IMR-90 (cell line): ENCODE measurements at regions not wholly inside any gene's neighbourhood (a gene's known extent, or its start where the extent isn't known, plus 50 kb on each side); places are given as distances from the start of the nearest gene placed in this dataset.

Source experiments
- ATAC-seq: fragments of 200-7000 bp; cut with Tn5 transposase; 2 replicates; pipeline ENCODE4 v1.9.1; 2020; ENCODE audit warnings: low read depth, mild to moderate bottlenecking, moderate library complexity
- BruUV-seq: library from RNA; stranded (reverse); fragments of 400-500 nt; replicated peaks from 2 replicates; lab custom pipeline; 2021; lab: Mats Ljungman, UMichigan
- CTCF ChIA-PET: fragments of 300-600 bp; formaldehyde crosslinking; extraction: SDS; loops from one replicate; lab custom pipeline; 2021; ENCODE audit warnings: antibody characterized with exemption; lab: Yijun Ruan, JAX
- POLR2A ChIA-PET: fragments of 300-600 bp; sonication (Branson Sonifier 250); formaldehyde crosslinking; loops from one replicate; lab custom pipeline; 2022; ENCODE audit warnings: antibody characterized with exemption; ENCODE audit not compliant: unreplicated experiment; lab: Charles Lee
- DNase-seq: peaks from one replicate; pipeline ENCODE4 v3.0.0; 2013
- H2AFZ ChIP-seq: replicated peaks from 2 replicates; pipeline ENCODE3; 2013; ENCODE audit warnings: low read length, mild to moderate bottlenecking; ENCODE audit not compliant: poor library complexity
- H2AK5ac ChIP-seq: 2 replicates; pipeline ENCODE4 v1.6.1; 2013; ENCODE audit warnings: low read depth, low read length, inconsistent platforms
- H2AK9ac ChIP-seq: replicated peaks from 2 replicates; pipeline ENCODE3; 2013; ENCODE audit warnings: mild to moderate bottlenecking, low read depth, low read length, moderate library complexity; ENCODE audit not compliant: poor library complexity
- H2BK120ac ChIP-seq: 2 replicates; pipeline ENCODE4 v1.6.1; 2013; ENCODE audit warnings: low read depth, low read length, inconsistent platforms
- H2BK15ac ChIP-seq: 3 replicates; pipeline ENCODE4 v1.6.1; 2013; ENCODE audit warnings: low read depth, low read length, inconsistent platforms
- H2BK20ac ChIP-seq: 2 replicates; pipeline ENCODE4 v1.6.1; 2013; ENCODE audit warnings: low read depth, mild to moderate bottlenecking, inconsistent platforms, low read length, moderate library complexity
- H2BK5ac ChIP-seq: 2 replicates; pipeline ENCODE4 v1.6.1; 2013; ENCODE audit warnings: mild to moderate bottlenecking, low read depth, low read length, inconsistent platforms; ENCODE audit not compliant: poor library complexity, severe bottlenecking
- H3K14ac ChIP-seq: replicated peaks from 2 replicates; pipeline ENCODE4 v1.6.1; 2013; ENCODE audit warnings: low read depth, low read length, inconsistent platforms
- H3K18ac ChIP-seq: 2 replicates; pipeline ENCODE4 v1.6.1; 2013; ENCODE audit warnings: low read depth, low read length, control low read depth
- H3K23ac ChIP-seq: 2 replicates; pipeline ENCODE4 v1.6.1; 2013; ENCODE audit warnings: low read depth, low read length, inconsistent platforms
- H3K27ac ChIP-seq: 2 replicates; pipeline ENCODE4 v1.5.1; 2013; ENCODE audit warnings: mild to moderate bottlenecking, control low read depth, low read length; ENCODE audit not compliant: insufficient read depth
- H3K27me3 ChIP-seq: 2 replicates; pipeline ENCODE4 v1.6.1; 2013; ENCODE audit warnings: low read length; ENCODE audit not compliant: control insufficient read depth, insufficient read depth
- H3K36me3 ChIP-seq: 2 replicates; pipeline ENCODE4 v1.6.1; 2013; ENCODE audit warnings: low read length, mixed read lengths; ENCODE audit not compliant: control insufficient read depth, insufficient read depth
- H3K4ac ChIP-seq: 2 replicates; pipeline ENCODE4 v1.6.1; 2013; ENCODE audit warnings: low read depth, low read length, inconsistent platforms
- H3K4me1 ChIP-seq: 2 replicates; pipeline ENCODE4 v1.6.1; 2013; ENCODE audit warnings: low read length, mixed read lengths; ENCODE audit not compliant: control insufficient read depth, insufficient read depth
- H3K4me2 ChIP-seq: 2 replicates; pipeline ENCODE4 v1.6.1; 2013; ENCODE audit warnings: low read depth, mild to moderate bottlenecking, control low read depth, low read length, moderate library complexity
- H3K4me3 ChIP-seq: 2 replicates; pipeline ENCODE4 v1.5.1; 2013; ENCODE audit warnings: low read depth, mild to moderate bottlenecking, control low read depth, low read length, moderate library complexity; ENCODE audit not compliant: insufficient read depth
- H3K56ac ChIP-seq: 2 replicates; pipeline ENCODE4 v1.6.1; 2013; ENCODE audit warnings: low read length, inconsistent platforms; ENCODE audit not compliant: insufficient read depth; ENCODE audit errors: extremely low read depth
- H3K79me1 ChIP-seq, 2 experiments: 2 replicates each; pipeline ENCODE4 v1.6.1; 2013; ENCODE audit warnings: low read length in 2 of 2, inconsistent platforms in 1 of 2, low read depth in 1 of 2
- H3K9ac ChIP-seq: 2 replicates; pipeline ENCODE4 v1.6.1; 2013; ENCODE audit warnings: low read depth, low read length, control low read depth
- H3K9me1 ChIP-seq: 2 replicates; pipeline ENCODE4 v1.6.1; 2013; ENCODE audit warnings: low read length, inconsistent platforms; ENCODE audit not compliant: insufficient read depth
- H3K9me3 ChIP-seq: 2 replicates; pipeline ENCODE4 v1.6.1; 2013; ENCODE audit warnings: low read length; ENCODE audit not compliant: control insufficient read depth, insufficient read depth
- H4K20me1 ChIP-seq: 2 replicates; pipeline ENCODE4 v1.6.1; 2013; ENCODE audit warnings: low read length, inconsistent platforms; ENCODE audit not compliant: insufficient read depth
- H4K5ac ChIP-seq: 2 replicates; pipeline ENCODE4 v1.6.1; 2013; ENCODE audit warnings: mild to moderate bottlenecking, low read depth, low read length, control low read depth
- H4K8ac ChIP-seq, 2 experiments: 2 replicates each; pipeline ENCODE4 v1.6.1; 2013; ENCODE audit warnings: low read depth in 2 of 2, low read length in 2 of 2, control low read depth in 1 of 2, inconsistent platforms in 1 of 2
- H4K91ac ChIP-seq: 2 replicates; pipeline ENCODE4 v1.6.1; 2013; ENCODE audit warnings: low read depth, low read length, inconsistent platforms; ENCODE audit not compliant: insufficient read depth
- MAFK ChIP-seq: IDR thresholded peaks from 2 replicates; pipeline ENCODE4 v1.6.1; 2012; ENCODE audit warnings: low read depth, low read length, improper control_type of control experiment
- WGBS, 2 experiments: methylation state at CpG; one replicate each; pipeline versions ENCODE4 v1.1.5 to v1.1.7; 2013; ENCODE audit warnings: missing lambda C conversion rate in 2 of 2; ENCODE audit not compliant: insufficient read length in 1 of 2; ENCODE audit errors: extremely low coverage in 2 of 2; 5-methylcytosine and 5-hydroxymethylcytosine counted together
- dilution Hi-C: fragments of 300-500 bp; cut with HindIII; formaldehyde crosslinking; loops from one replicate; pipeline ENCODE4 v1.14.3; 2018; ENCODE audit warnings: low sequenced_read_pairs; ENCODE audit not compliant: unreplicated experiment
- in situ Hi-C: fragments of 300-500 bp; cut with MboI; formaldehyde crosslinking; loops from 3 replicates; pipeline ENCODE4 v1.14.3; 2019; ENCODE audit warnings: low sequenced_read_pairs, inconsistent platforms, mixed read lengths
- intact Hi-C: fragments of 100-400 bp; cut with micrococcal nuclease; formaldehyde crosslinking; loops from 2 replicates; pipeline ENCODE4 v1.10.0; 2022

DNA sequence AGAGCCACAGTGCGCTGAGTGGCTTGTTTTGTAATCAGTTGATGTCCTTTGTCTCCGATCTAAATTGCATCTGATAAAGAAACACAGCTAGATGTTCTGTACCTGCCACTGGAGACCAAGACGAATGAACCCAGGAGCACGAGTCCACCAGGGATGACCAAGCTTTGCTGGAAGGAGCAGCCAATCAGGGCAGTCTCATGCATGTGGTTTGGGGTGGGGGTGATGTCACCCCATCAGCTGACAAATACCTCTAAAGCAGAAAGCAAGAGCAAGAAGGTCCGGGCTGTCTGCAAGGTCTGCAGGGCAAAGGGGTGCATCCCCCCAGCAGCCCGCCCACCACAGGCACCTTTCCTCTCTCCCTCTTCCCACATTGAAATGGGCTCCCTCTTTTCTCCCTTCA is 653.8 kb downstream of the AJAP1 start:
- no peak overlapping the region for H4K5ac ChIP-seq
- BruUV-seq: no TSS peak
- no peak overlapping the region for H3K18ac ChIP-seq
- H4K8ac ChIP-seq: no peak overlapping the region
- H3K79me1 ChIP-seq: no peaks in the 10 kb centered on the region
- H3K4ac ChIP-seq: no peak overlapping the region
- intact Hi-C loops: no loop called here
- no peaks in the 10 kb centered on the region for H3K4me1 ChIP-seq
- WGBS, 2 experiments: 20% methylated on average over 1 of the region's 6 CpGs; no CpG with 5 or more reads in 1 of the 2 experiments
- ChIA-PET CTCF (no interaction called here), POLR2A (no interaction called here)
- in situ Hi-C loops: no loop called here
- no peak for TF ChIP-seq MAFK
- no peak overlapping the region for H3K4me3 ChIP-seq
- no peak overlapping the region for H2AFZ ChIP-seq
- H2BK20ac ChIP-seq: no peak overlapping the region
- H2AK5ac ChIP-seq: no peak overlapping the region
- no peak overlapping the region for H3K23ac ChIP-seq
- no peaks in the 10 kb centered on the region for H3K9me1 ChIP-seq
- H2BK5ac ChIP-seq: no peak overlapping the region
- dilution Hi-C loops: no loop called here
- no peaks in the 10 kb centered on the region for H3K27me3 ChIP-seq
- DNase-seq (no peak), ATAC-seq (no peak)
- no peaks in the 10 kb centered on the region for H3K36me3 ChIP-seq
- no peak overlapping the region for H4K91ac ChIP-seq
- H2BK15ac ChIP-seq: no peak overlapping the region
- no peak overlapping the region for H3K27ac ChIP-seq
- H3K9ac ChIP-seq: no peak overlapping the region
- no peak overlapping the region for H2BK120ac ChIP-seq
- no peak overlapping the region for H3K56ac ChIP-seq
- no peak overlapping the region for H3K4me2 ChIP-seq
- H3K14ac ChIP-seq: no peak overlapping the region
- H4K20me1 ChIP-seq: no peaks in the 10 kb centered on the region
- H3K9me3 ChIP-seq: peaks cover 42% of the 10 kb centered on the region
- H2AK9ac ChIP-seq: no peak overlapping the region
